ENCODE measurements at regions not wholly inside any gene's neighbourhood (a gene's known extent, or its start where the extent isn't known, plus 50 kb on each side); places are given as distances from the start of the nearest gene placed in this dataset.
A peak's percentile ranks its signal among the peaks of the same experiment; 100 is the strongest.

DNA sequence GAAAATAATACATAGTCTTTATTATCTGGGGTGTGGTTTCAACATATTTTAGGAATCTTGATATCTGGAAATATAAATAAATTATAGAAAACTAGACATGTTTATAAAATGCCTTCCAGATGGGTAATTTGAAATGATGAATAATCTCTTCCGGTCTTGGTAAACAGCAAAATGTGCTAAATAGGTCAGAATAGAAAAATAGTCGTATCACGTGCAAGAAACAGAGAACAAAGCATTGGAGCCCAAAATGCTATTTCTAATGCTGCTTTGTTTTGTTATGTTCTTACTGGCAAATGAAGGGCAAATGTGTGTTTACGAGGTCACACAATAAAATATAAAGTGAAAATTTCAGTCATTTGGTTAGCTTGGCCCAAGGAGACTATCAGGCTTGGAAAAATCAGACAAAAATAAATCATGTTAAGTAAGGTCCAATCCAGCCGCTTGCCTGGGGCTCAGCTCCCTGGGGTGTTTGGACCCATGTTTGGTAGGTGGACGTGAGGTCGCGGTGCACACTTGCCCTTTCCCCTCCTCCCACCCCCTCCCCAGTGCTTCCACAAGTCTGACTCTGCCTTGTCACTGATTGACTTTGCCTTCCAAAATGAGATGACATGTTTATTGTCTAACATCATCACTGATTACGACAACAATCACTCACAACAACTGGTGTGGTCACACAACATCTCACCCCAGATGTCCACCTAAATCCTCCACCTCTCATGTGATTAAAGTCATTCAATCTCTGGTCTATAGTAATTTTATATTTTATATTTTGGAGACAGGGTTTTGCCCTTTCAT is 56.0 kb downstream of the RIN2 start:
- Histone ChIP-seq H3K4me1 (ENCODE audit: control insufficient read depth, low read depth, low read length) (no peaks in the 10 kb centered on the region), H2BK15ac (replicated peaks; ENCODE audit: low read depth) (no peak overlapping the region), H3K36me3 (ENCODE audit: control insufficient read depth, insufficient read depth, low read length) (no peaks in the 10 kb centered on the region), H4K5ac (ENCODE audit: low read length) (no peak overlapping the region), H3K79me1 (ENCODE audit: low read length) (no peaks in the 10 kb centered on the region), H3K23ac (ENCODE audit: low read length) (no peak overlapping the region), H2AK5ac (ENCODE audit: low read length) (no peak overlapping the region), H3K56ac (ENCODE audit: low read length) (no peak overlapping the region), H3K79me2 (ENCODE audit: control insufficient read depth, insufficient read depth, low read length) (no peaks in the 10 kb centered on the region), H2BK5ac (ENCODE audit: low read length) (no peak overlapping the region), H3K4me2 (ENCODE audit: low read length) (no peak overlapping the region), H4K8ac (ENCODE audit: low read depth, low read length) (no peak overlapping the region), H3K27ac (ENCODE audit: low read depth, low read length) (no peak overlapping the region), H3K27me3 (ENCODE audit: insufficient read depth, low read length, poor library complexity) (no peaks in the 10 kb centered on the region), H3K4me3 (ENCODE audit: low read length) (no peak overlapping the region), H3K18ac (ENCODE audit: low read length) (no peak overlapping the region), H2BK120ac (ENCODE audit: low read depth, low read length) (no peak overlapping the region), H3K9ac (ENCODE audit: low read length) (no peak overlapping the region), H3K4ac (ENCODE audit: low read depth, low read length) (no peak overlapping the region)
- no CpG with 5 or more reads among the region's 9 CpGs for WGBS (ENCODE audit: extremely low coverage, insufficient coverage, low lambda C conversion rate)
- no peak for DNase-seq

DNA sequence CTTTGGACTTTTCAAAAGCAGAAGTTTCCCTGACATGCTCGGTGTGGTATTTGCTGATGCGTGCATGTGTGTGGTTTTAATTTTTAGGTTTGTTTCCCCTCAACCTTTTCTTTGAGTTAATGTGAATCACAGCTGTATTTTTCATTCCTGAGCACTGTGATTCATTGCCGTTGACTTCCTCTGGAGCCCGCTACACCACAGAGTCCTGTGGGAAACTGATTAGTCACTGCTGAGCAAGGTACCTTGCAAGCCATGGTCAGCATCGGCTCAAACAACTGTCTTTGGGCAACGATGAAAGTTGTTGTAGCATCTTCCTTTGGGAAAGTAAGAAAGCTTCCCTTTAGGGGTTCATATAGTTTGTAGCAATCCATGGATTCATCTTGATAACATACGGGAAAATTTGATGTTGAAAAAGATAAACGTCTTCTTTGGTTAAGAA is 57.5 kb downstream of the RIN2 start:
- H2BK5ac ChIP-seq (ENCODE audit: low read length): no peak overlapping the region
- H3K27me3 ChIP-seq (ENCODE audit: insufficient read depth, low read length, poor library complexity): no peaks in the 10 kb centered on the region
- no peak overlapping the region for H4K8ac ChIP-seq (ENCODE audit: low read depth, low read length)
- H2BK120ac ChIP-seq (ENCODE audit: low read depth, low read length): no peak overlapping the region
- H3K4me3 ChIP-seq (ENCODE audit: low read length): no peak overlapping the region
- no peak overlapping the region for H3K56ac ChIP-seq (ENCODE audit: low read length)
- peak; percentile 68 for DNase-seq
- no peaks in the 10 kb centered on the region for H3K4me1 ChIP-seq (ENCODE audit: control insufficient read depth, low read depth, low read length)
- no peaks in the 10 kb centered on the region for H3K79me2 ChIP-seq (ENCODE audit: control insufficient read depth, insufficient read depth, low read length)
- H3K18ac ChIP-seq (ENCODE audit: low read length): no peak overlapping the region
- no CpG with 5 or more reads among the region's 8 CpGs for WGBS (ENCODE audit: extremely low coverage, insufficient coverage, low lambda C conversion rate)
- no peak overlapping the region for H3K9ac ChIP-seq (ENCODE audit: low read length)
- H3K4me2 ChIP-seq (ENCODE audit: low read length): no peak overlapping the region
- H3K27ac ChIP-seq (ENCODE audit: low read depth, low read length): no peak overlapping the region
- no peak overlapping the region for H4K5ac ChIP-seq (ENCODE audit: low read length)
- no peaks in the 10 kb centered on the region for H3K79me1 ChIP-seq (ENCODE audit: low read length)
- no peak overlapping the region for H2BK15ac ChIP-seq (replicated peaks; ENCODE audit: low read depth)
- H3K23ac ChIP-seq (ENCODE audit: low read length): no peak overlapping the region
- no peak overlapping the region for H2AK5ac ChIP-seq (ENCODE audit: low read length)
- no peaks in the 10 kb centered on the region for H3K36me3 ChIP-seq (ENCODE audit: control insufficient read depth, insufficient read depth, low read length)
- H3K4ac ChIP-seq (ENCODE audit: low read depth, low read length): no peak overlapping the region

DNA sequence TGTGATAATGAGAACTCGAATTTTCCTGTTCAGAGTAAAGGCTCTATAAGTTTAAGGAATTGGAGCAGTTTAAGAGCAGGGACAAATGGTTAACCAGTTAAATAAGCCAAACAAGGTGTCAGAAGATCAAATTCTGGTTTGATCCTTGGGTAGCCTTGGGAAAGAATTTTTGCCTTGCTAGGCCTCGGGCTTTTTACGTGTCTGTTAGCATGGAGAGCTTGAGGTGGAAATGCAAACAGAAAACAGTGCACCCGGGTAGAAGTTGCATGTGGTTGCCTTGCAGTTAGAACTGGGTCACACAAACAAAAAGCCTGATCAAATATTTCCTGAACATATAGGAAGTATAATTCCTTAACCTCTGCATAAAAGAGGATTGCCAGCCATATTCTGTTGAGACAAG is 58.3 kb downstream of the RIN2 start:
- no peaks in the 10 kb centered on the region for H3K4me1 ChIP-seq (ENCODE audit: control insufficient read depth, low read depth, low read length)
- H3K23ac ChIP-seq (ENCODE audit: low read length): no peak overlapping the region
- WGBS (ENCODE audit: extremely low coverage, insufficient coverage, low lambda C conversion rate): no CpG with 5 or more reads among the region's 4 CpGs
- no peak overlapping the region for H3K9ac ChIP-seq (ENCODE audit: low read length)
- no peak overlapping the region for H3K27ac ChIP-seq (ENCODE audit: low read depth, low read length)
- no peaks in the 10 kb centered on the region for H3K79me1 ChIP-seq (ENCODE audit: low read length)
- H3K79me2 ChIP-seq (ENCODE audit: control insufficient read depth, insufficient read depth, low read length): no peaks in the 10 kb centered on the region
- H3K36me3 ChIP-seq (ENCODE audit: control insufficient read depth, insufficient read depth, low read length): no peaks in the 10 kb centered on the region
- no peak overlapping the region for H2BK15ac ChIP-seq (replicated peaks; ENCODE audit: low read depth)
- no peak overlapping the region for H4K5ac ChIP-seq (ENCODE audit: low read length)
- DNase-seq: no peak
- no peak overlapping the region for H3K4me2 ChIP-seq (ENCODE audit: low read length)
- H3K4me3 ChIP-seq (ENCODE audit: low read length): no peak overlapping the region
- no peak overlapping the region for H3K4ac ChIP-seq (ENCODE audit: low read depth, low read length)
- no peak overlapping the region for H3K56ac ChIP-seq (ENCODE audit: low read length)
- H3K27me3 ChIP-seq (ENCODE audit: insufficient read depth, low read length, poor library complexity): no peaks in the 10 kb centered on the region
- H2AK5ac ChIP-seq (ENCODE audit: low read length): no peak overlapping the region
- no peak overlapping the region for H2BK5ac ChIP-seq (ENCODE audit: low read length)
- no peak overlapping the region for H4K8ac ChIP-seq (ENCODE audit: low read depth, low read length)
- no peak overlapping the region for H3K18ac ChIP-seq (ENCODE audit: low read length)
- no peak overlapping the region for H2BK120ac ChIP-seq (ENCODE audit: low read depth, low read length)

DNA sequence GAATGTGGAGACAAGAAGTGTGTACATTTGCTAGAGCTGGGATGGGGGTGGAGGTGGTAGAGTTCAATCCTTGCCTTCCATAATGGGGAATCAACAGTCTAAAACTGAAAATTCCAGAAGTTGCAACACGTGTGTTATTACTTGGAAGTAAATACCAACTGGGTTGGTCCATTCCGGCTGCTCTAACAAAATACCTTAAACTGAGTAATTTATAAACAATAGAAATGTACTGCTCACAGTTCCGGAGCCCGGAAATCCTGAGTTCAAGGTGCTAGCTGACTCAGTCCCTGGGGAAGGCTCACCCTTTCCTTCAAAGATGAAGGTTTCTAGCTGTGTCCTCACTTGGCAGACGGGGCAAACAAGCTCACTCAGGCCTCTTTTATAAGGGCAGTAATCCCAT is 59.0 kb downstream of the RIN2 start:
- H3K4ac ChIP-seq (ENCODE audit: low read depth, low read length): no peak overlapping the region
- no peak overlapping the region for H2BK120ac ChIP-seq (ENCODE audit: low read depth, low read length)
- H3K79me1 ChIP-seq (ENCODE audit: low read length): no peaks in the 10 kb centered on the region
- H4K8ac ChIP-seq (ENCODE audit: low read depth, low read length): no peak overlapping the region
- no peak overlapping the region for H3K27ac ChIP-seq (ENCODE audit: low read depth, low read length)
- no peaks in the 10 kb centered on the region for H3K36me3 ChIP-seq (ENCODE audit: control insufficient read depth, insufficient read depth, low read length)
- H3K9ac ChIP-seq (ENCODE audit: low read length): no peak overlapping the region
- H3K4me2 ChIP-seq (ENCODE audit: low read length): no peak overlapping the region
- no peak overlapping the region for H3K23ac ChIP-seq (ENCODE audit: low read length)
- WGBS (ENCODE audit: extremely low coverage, insufficient coverage, low lambda C conversion rate): no CpG with 5 or more reads among the region's 5 CpGs
- no peak overlapping the region for H4K5ac ChIP-seq (ENCODE audit: low read length)
- H3K18ac ChIP-seq (ENCODE audit: low read length): no peak overlapping the region
- DNase-seq: no peak
- no peaks in the 10 kb centered on the region for H3K27me3 ChIP-seq (ENCODE audit: insufficient read depth, low read length, poor library complexity)
- no peak overlapping the region for H3K4me3 ChIP-seq (ENCODE audit: low read length)
- no peaks in the 10 kb centered on the region for H3K4me1 ChIP-seq (ENCODE audit: control insufficient read depth, low read depth, low read length)
- no peak overlapping the region for H2BK5ac ChIP-seq (ENCODE audit: low read length)
- H3K79me2 ChIP-seq (ENCODE audit: control insufficient read depth, insufficient read depth, low read length): no peaks in the 10 kb centered on the region
- no peak overlapping the region for H2BK15ac ChIP-seq (replicated peaks; ENCODE audit: low read depth)
- no peak overlapping the region for H3K56ac ChIP-seq (ENCODE audit: low read length)
- H2AK5ac ChIP-seq (ENCODE audit: low read length): no peak overlapping the region

DNA sequence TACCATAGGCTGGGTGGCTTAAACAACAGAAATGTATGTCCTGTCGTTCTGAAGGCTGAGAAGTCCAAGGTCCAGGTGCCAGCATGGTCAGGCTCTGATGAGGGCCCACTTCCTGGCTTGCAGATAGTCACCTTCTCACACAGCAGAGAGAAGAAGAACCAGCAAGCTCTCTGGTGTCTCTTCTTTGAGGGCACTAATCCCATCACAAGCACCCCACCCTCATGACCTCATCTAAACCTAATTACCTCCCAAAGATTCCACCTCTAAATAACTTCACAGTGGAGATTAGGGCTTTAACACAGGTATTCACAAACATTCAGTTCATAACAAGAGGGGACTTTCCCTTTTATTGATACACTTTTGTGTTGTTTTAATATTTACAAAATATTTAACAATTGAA is 61.1 kb downstream of the RIN2 start:
- H3K9ac ChIP-seq (ENCODE audit: low read length): no peak overlapping the region
- H3K79me1 ChIP-seq (ENCODE audit: low read length): no peaks in the 10 kb centered on the region
- H3K56ac ChIP-seq (ENCODE audit: low read length): no peak overlapping the region
- no peaks in the 10 kb centered on the region for H3K27me3 ChIP-seq (ENCODE audit: insufficient read depth, low read length, poor library complexity)
- H3K23ac ChIP-seq (ENCODE audit: low read length): no peak overlapping the region
- H3K79me2 ChIP-seq (ENCODE audit: control insufficient read depth, insufficient read depth, low read length): no peaks in the 10 kb centered on the region
- H2AK5ac ChIP-seq (ENCODE audit: low read length): no peak overlapping the region
- H3K27ac ChIP-seq (ENCODE audit: low read depth, low read length): no peak overlapping the region
- DNase-seq: no peak
- no CpG with 5 or more reads among the region's 1 CpG for WGBS (ENCODE audit: extremely low coverage, insufficient coverage, low lambda C conversion rate)
- no peak overlapping the region for H2BK5ac ChIP-seq (ENCODE audit: low read length)
- H3K36me3 ChIP-seq (ENCODE audit: control insufficient read depth, insufficient read depth, low read length): no peaks in the 10 kb centered on the region
- no peak overlapping the region for H4K8ac ChIP-seq (ENCODE audit: low read depth, low read length)
- H2BK120ac ChIP-seq (ENCODE audit: low read depth, low read length): no peak overlapping the region
- no peaks in the 10 kb centered on the region for H3K4me1 ChIP-seq (ENCODE audit: control insufficient read depth, low read depth, low read length)
- no peak overlapping the region for H3K4ac ChIP-seq (ENCODE audit: low read depth, low read length)
- H4K5ac ChIP-seq (ENCODE audit: low read length): no peak overlapping the region
- H2BK15ac ChIP-seq (replicated peaks; ENCODE audit: low read depth): no peak overlapping the region
- H3K18ac ChIP-seq (ENCODE audit: low read length): no peak overlapping the region
- no peak overlapping the region for H3K4me3 ChIP-seq (ENCODE audit: low read length)
- no peak overlapping the region for H3K4me2 ChIP-seq (ENCODE audit: low read length)
